Neural cell (in vitro differentiated cells): ENCODE measurements at regions not wholly inside any gene's neighbourhood (a gene's known extent, or its start where the extent isn't known, plus 50 kb on each side); places are given as distances from the start of the nearest gene placed in this dataset.

Source experiments
- H2AFZ ChIP-seq: fragments of 200-600, 300-800 bp; sonication (generic), shearing (Covaris generic); 2 replicates; pipeline ENCODE4 v1.6.0; 2014; ENCODE audit warnings: low read depth, mild to moderate bottlenecking, antibody characterized with exemption, low read length, moderate library complexity
- H3F3A ChIP-seq: fragments of 200-600 bp; shearing (Covaris generic); 2 replicates; pipeline ENCODE4 v1.6.1; 2016; ENCODE audit warnings: mild to moderate bottlenecking, moderate library complexity, mixed read lengths, antibody characterized with exemption, low read length; ENCODE audit not compliant: insufficient read depth, poor library complexity, severe bottlenecking
- H3K27ac ChIP-seq: fragments of 200-600, 300-800 bp; sonication (generic), shearing (Covaris generic); 2 replicates; pipeline ENCODE4 v1.5.1; 2014; ENCODE audit warnings: mild to moderate bottlenecking, low read length, moderate library complexity
- H3K27me3 ChIP-seq: fragments of 300-800, 200-600 bp; sonication (generic), shearing (Covaris generic); 2 replicates; pipeline ENCODE4 v1.6.0; 2014; ENCODE audit warnings: mild to moderate bottlenecking, low read depth, low read length, moderate library complexity; ENCODE audit not compliant: insufficient read depth
- H3K36me3 ChIP-seq: fragments of 300-800, 200-600 bp; sonication (generic), shearing (Covaris generic); 2 replicates; pipeline ENCODE4 v1.5.1; 2014; ENCODE audit warnings: mild to moderate bottlenecking, antibody characterized with exemption, low read length, moderate library complexity; ENCODE audit not compliant: insufficient read depth
- H3K4me2 ChIP-seq: fragments of 300-800, 200-600 bp; sonication (generic), shearing (Covaris generic); 2 replicates; pipeline ENCODE4 v1.6.0; 2014; ENCODE audit warnings: mild to moderate bottlenecking, low read length
- H3K4me3 ChIP-seq: fragments of 300-800, 200-600 bp; sonication (generic), shearing (Covaris generic); 2 replicates; pipeline ENCODE4 v1.5.1; 2014; ENCODE audit warnings: mild to moderate bottlenecking, low read length, moderate library complexity
- H3K79me2 ChIP-seq: fragments of 200-600 bp; shearing (Covaris generic); replicated peaks from 2 replicates; pipeline ENCODE4 v1.6.0; 2014; ENCODE audit warnings: mild to moderate bottlenecking, low read length, moderate library complexity; ENCODE audit not compliant: insufficient read depth
- H3K9ac ChIP-seq: fragments of 300-800, 200-600 bp; sonication (generic), shearing (Covaris generic); 2 replicates; pipeline ENCODE4 v1.6.1; 2016; ENCODE audit warnings: mild to moderate bottlenecking, low read length, mixed read lengths
- H3K9me2 ChIP-seq: fragments of 200-600 bp; shearing (Covaris generic); 2 replicates; pipeline ENCODE4 v1.6.1; 2016; ENCODE audit warnings: mild to moderate bottlenecking, low read length, mixed read lengths; ENCODE audit not compliant: insufficient read depth
- H3K9me3 ChIP-seq: fragments of 200-600, 300-800 bp; sonication (generic), shearing (Covaris generic); 2 replicates; pipeline ENCODE4 v1.6.1; 2016; ENCODE audit warnings: mild to moderate bottlenecking, mixed run types, low read length, moderate library complexity, mixed read lengths
- H4K20me1 ChIP-seq: fragments of 200-600 bp; shearing (Covaris generic); 2 replicates; pipeline ENCODE4 v1.6.1; 2016; ENCODE audit warnings: mild to moderate bottlenecking, mixed run types; ENCODE audit not compliant: insufficient read depth
- CTCF ChIP-seq: fragments of 450-650 bp; IDR thresholded peaks from 2 replicates; pipeline ENCODE4 v1.5.1; 2014; ENCODE audit warnings: antibody characterized with exemption, mild to moderate bottlenecking, moderate library complexity; ENCODE audit not compliant: poor library complexity, severe bottlenecking
- EP300 ChIP-seq: fragments of 450-650 bp; conservative IDR thresholded peaks from 2 replicates; pipeline ENCODE4 v1.6.1; 2014; ENCODE audit warnings: antibody characterized with exemption, mild to moderate bottlenecking, moderate library complexity; ENCODE audit not compliant: poor library complexity, severe bottlenecking
- EZH2 ChIP-seq: fragments of 200-600, 300-800 bp; shearing (Covaris generic), sonication (generic); IDR thresholded peaks from 2 replicates; pipeline ENCODE4 v1.6.1; 2014; ENCODE audit warnings: antibody characterized with exemption, low read length, borderline replicate concordance, mild to moderate bottlenecking; ENCODE audit not compliant: insufficient read depth, poor library complexity, severe bottlenecking
- MXI1 ChIP-seq: fragments of 450-650 bp; conservative IDR thresholded peaks from 2 replicates; pipeline ENCODE4 v1.6.1; 2014; ENCODE audit warnings: antibody characterized with exemption, mild to moderate bottlenecking; ENCODE audit not compliant: poor library complexity, severe bottlenecking
- POLR2AphosphoS5 ChIP-seq: IDR thresholded peaks from 2 replicates; pipeline ENCODE4 v1.6.1; 2012
- RAD21 ChIP-seq: fragments of 450-650 bp; conservative IDR thresholded peaks from 2 replicates; pipeline ENCODE4 v1.6.1; 2014; ENCODE audit warnings: antibody characterized with exemption, mild to moderate bottlenecking, moderate library complexity
- REST ChIP-seq: IDR thresholded peaks from 2 replicates; pipeline ENCODE4 v1.6.1; 2012; ENCODE audit warnings: borderline replicate concordance
- SMC3 ChIP-seq: fragments of 450-650 bp; conservative IDR thresholded peaks from 2 replicates; pipeline ENCODE4 v1.6.1; 2014; ENCODE audit warnings: antibody characterized with exemption, mild to moderate bottlenecking, moderate library complexity; ENCODE audit not compliant: poor library complexity
- TAF1 ChIP-seq: IDR thresholded peaks from 2 replicates; pipeline ENCODE4 v1.6.1; 2012; ENCODE audit warnings: low read depth

- Histone ChIP-seq H4K20me1 (no peaks in the 10 kb centered on the region), H3K4me2 (no peak overlapping the region), H3K27ac (peak overlapping the region; percentile 94), H3K9me2 (no peaks in the 10 kb centered on the region), H3K79me2 (no peaks in the 10 kb centered on the region), H3K27me3 (no peaks in the 10 kb centered on the region), H3F3A (no peaks in the 10 kb centered on the region), H3K4me3 (peak overlapping the region; percentile 28), H3K36me3 (no peaks in the 10 kb centered on the region), H2AFZ (no peak overlapping the region), H3K9ac (peak overlapping the region; percentile 58), H3K9me3 (no peaks in the 10 kb centered on the region)
- TF ChIP-seq CTCF (peak; percentile 53), MXI1 (peak; percentile 48), EP300 (peak; percentile 95), POLR2AphosphoS5 (peak; percentile 75), TAF1 (peak; percentile 24), SMC3 (peak; percentile 75), RAD21 (peak; percentile 75), REST (peak; percentile 98), EZH2 (no peak)
Measured at GRCh38 chr11:45489281-45489905, 176.0 kb downstream of the CHST1 start.

- TF ChIP-seq CTCF (no peak), EP300 (no peak), MXI1 (no peak), SMC3 (no peak), REST (no peak), RAD21 (no peak)
- H3K27ac ChIP-seq, result no peak overlapping the region
- no peaks in the 10 kb centered on the region for H4K20me1 ChIP-seq
- H3K9me2 ChIP-seq, result no peaks in the 10 kb centered on the region
- no peaks in the 10 kb centered on the region for H3K9me3 ChIP-seq
- no peaks in the 10 kb centered on the region for H3K27me3 ChIP-seq
- no peak overlapping the region for H2AFZ ChIP-seq
- H3K9ac ChIP-seq, result no peak overlapping the region
- H3K36me3 ChIP-seq, result no peaks in the 10 kb centered on the region
- H3K4me2 ChIP-seq, result no peak overlapping the region
- H3K79me2 ChIP-seq, result no peaks in the 10 kb centered on the region
- no peak overlapping the region for H3K4me3 ChIP-seq
- H3F3A ChIP-seq, result no peaks in the 10 kb centered on the region
Measured at GRCh38 chr11:45486461-45486860, 179.0 kb downstream of the CHST1 start.
